ENCODE measurements at regions not wholly inside any gene's neighbourhood (a gene's known extent, or its start where the extent isn't known, plus 50 kb on each side); places are given as distances from the start of the nearest gene placed in this dataset.
"Not testable (repeated sequence)": the region's sequence is repeated elsewhere in the genome, so short reads cannot be mapped to it uniquely, and the experiment has no call there.

DNA sequence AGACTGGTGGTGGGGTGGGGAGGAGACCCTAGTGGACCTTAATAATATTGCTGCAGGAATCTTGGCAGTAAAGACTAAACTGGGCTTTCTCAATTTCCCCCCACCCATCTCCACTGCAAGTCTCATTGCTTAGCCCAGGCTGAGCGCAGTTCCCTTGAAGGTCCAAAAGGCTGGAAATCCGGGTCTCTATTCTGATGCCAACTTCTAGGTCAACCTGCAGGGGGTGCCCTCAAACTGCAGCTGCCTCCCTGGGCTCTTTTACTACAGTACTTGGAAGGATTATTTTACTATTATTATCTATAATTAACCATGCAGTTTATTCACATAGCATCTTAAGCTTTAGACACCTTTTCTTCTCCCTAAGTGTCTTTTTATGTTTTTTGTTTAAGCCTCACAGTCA is 85.4 kb upstream of the WARS2 start:
- Mint-ChIP-seq H3K27me3 (ENCODE audit: low read depth) (no peaks in the 10 kb centered on the region), H3K36me3 (ENCODE audit: low read depth) (no peaks in the 10 kb centered on the region), H3K4me1 (ENCODE audit: low read depth) (no peaks in the 10 kb centered on the region), H3K9me3 (no peaks in the 10 kb centered on the region), H3K4me3 (ENCODE audit: low read depth) (no peak overlapping the region), H3K27ac (no peak overlapping the region)
- DNase-seq (ENCODE audit: low spot score): no peak
- intact Hi-C loops (cut with micrococcal nuclease): no loop called here

DNA sequence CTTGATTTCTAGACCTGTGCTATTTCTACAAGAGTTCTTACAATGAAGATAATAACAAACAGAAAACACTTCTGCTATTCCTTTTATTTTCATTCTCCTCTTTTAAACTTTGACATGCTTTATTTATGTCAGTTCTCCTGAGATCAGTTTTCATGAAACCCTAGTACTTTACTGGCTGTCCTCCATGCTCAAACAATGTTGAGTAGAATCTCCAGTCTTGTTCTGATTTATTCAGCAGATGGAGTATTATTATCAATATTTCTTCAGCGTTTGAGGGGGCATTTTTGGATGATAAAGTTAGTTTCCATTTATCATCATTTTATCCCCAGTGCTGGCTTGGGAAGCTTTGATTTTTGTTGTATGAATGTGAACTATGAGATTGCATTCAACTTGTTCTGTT is 85.9 kb upstream of the WARS2 start:
- H3K27me3 Mint-ChIP-seq (ENCODE audit: low read depth): no peaks in the 10 kb centered on the region
- intact Hi-C loops (cut with micrococcal nuclease): no loop called here

DNA sequence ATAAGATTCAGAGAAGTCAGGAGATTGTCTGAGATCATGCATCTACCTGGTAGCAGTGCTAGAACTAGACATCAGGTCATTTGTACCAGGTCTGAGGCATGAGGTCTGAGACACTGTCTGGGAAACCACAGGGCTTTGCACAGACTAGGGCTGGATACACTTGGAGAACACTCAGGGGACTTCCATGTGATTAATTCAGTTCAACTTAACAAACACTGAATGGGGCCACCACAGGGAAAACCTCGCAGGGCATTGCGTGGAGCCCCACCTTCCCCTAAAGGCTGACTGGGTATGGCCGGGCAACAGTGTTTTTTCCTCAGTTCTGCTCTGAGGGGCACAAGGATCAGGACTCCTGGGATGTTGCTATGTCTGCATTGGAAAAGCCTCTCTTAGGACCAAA is 86.5 kb upstream of the WARS2 start:
- Mint-ChIP-seq H3K4me3 (ENCODE audit: low read depth) (no peak overlapping the region), H3K4me1 (ENCODE audit: low read depth) (no peaks in the 10 kb centered on the region), H3K36me3 (ENCODE audit: low read depth) (no peaks in the 10 kb centered on the region), H3K27me3 (ENCODE audit: low read depth) (no peaks in the 10 kb centered on the region), H3K27ac (no peak overlapping the region), H3K9me3 (no peaks in the 10 kb centered on the region)
- no peak for DNase-seq (ENCODE audit: low spot score)
- intact Hi-C loops (cut with micrococcal nuclease): no loop called here

More for the DNA sequence above, 85.9 kb upstream of the WARS2 start:
- no peaks in the 10 kb centered on the region for H3K4me1 Mint-ChIP-seq (ENCODE audit: low read depth)
- H3K27ac Mint-ChIP-seq: no peak overlapping the region
- no peak overlapping the region for H3K4me3 Mint-ChIP-seq (ENCODE audit: low read depth)
- H3K9me3 Mint-ChIP-seq: no peaks in the 10 kb centered on the region
- no peaks in the 10 kb centered on the region for H3K36me3 Mint-ChIP-seq (ENCODE audit: low read depth)
- DNase-seq (ENCODE audit: low spot score): no peak

DNA sequence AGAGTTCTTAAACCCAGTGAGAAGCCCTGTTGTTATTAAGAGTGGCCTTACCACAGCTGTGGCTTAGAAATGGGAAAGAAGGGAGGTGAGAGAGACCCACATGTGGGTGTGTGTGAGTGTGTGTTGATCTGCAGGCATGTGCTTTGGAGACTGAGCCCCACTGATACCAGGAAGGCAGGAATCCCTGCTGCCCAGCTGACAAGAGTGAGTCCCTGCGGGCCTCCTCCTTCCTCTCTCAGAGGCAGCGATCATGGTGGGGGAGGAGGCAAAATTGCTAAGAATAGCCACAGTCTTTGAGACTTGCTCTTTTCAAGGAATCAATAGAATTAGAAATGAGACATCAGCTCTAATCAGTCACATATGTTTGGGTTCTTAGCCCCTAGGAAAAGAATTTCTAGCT is 87.0 kb upstream of the WARS2 start:
- no peak overlapping the region for H3K4me3 Mint-ChIP-seq (ENCODE audit: low read depth)
- no peaks in the 10 kb centered on the region for H3K27me3 Mint-ChIP-seq (ENCODE audit: low read depth)
- no peaks in the 10 kb centered on the region for H3K4me1 Mint-ChIP-seq (ENCODE audit: low read depth)
- DNase-seq (ENCODE audit: low spot score): no peak
- intact Hi-C loops (cut with micrococcal nuclease): no loop called here
- no peak overlapping the region for H3K27ac Mint-ChIP-seq
- H3K36me3 Mint-ChIP-seq (ENCODE audit: low read depth): no peaks in the 10 kb centered on the region
- no peaks in the 10 kb centered on the region for H3K9me3 Mint-ChIP-seq

DNA sequence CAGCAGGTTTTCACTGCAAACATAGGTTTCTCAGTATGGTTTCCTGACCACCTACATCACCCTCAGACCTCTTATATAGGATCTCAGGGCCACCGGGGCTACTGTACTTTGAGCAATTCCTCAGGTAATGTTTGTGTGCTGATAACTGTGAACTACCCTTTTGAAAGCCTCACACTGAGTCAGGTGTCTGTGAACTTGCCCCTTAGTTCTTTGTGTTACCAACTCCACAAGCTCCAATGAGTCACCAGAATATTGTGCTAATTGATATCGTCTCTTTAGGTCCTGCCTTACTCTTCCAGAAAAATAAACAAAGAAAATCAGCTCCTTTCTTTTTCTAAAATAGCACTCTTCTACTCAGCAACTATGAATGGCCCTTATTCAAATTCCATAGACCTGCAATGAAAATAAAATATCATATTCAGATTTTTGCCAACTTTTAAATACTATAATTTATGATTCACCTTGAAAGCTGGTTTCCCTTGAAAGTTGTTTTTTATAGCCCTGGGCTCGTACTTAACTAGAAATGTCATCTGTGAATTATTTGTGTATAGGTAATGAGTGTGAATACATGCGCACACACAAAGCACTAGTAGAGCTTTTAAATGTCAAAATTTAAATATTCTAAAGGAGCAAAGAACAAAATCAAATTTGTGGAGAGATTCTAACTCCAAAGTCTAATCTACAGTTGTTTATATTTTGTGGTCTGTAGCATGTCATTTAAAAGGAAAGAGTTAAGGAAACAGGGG is 88.1 kb upstream of the WARS2 start:
- DNase-seq (ENCODE audit: low spot score): no peak
- Mint-ChIP-seq H3K27ac (no peak overlapping the region), H3K4me1 (ENCODE audit: low read depth) (no peaks in the 10 kb centered on the region), H3K4me3 (ENCODE audit: low read depth) (no peak overlapping the region), H3K9me3 (no peaks in the 10 kb centered on the region), H3K36me3 (ENCODE audit: low read depth) (no peaks in the 10 kb centered on the region), H3K27me3 (ENCODE audit: low read depth) (no peaks in the 10 kb centered on the region)
- intact Hi-C loops (cut with micrococcal nuclease): no loop called here

DNA sequence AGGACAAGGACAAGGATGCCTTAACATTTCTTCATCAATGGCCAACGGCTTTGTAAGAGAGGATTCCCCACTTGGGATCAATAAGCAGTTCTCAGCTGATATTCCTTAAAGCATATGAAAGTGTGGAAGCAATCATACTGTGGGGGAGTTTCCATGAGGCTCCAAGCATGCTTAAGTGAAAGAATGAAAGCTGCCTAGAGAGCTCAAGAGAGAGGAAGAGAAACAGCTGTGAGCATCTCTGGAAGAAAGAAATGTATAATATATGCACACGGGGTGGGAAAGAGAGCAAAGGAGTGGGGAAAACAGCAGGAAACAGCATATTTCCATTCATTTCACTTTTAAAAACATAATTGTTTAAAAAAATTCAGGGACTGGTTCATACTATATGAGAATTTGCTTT is 94.7 kb upstream of the WARS2 start:
- intact Hi-C loops (cut with micrococcal nuclease): no loop called here
- no peak overlapping the region for H3K4me3 Mint-ChIP-seq (ENCODE audit: low read depth)
- H3K4me1 Mint-ChIP-seq (ENCODE audit: low read depth): no peaks in the 10 kb centered on the region
- no peaks in the 10 kb centered on the region for H3K27me3 Mint-ChIP-seq (ENCODE audit: low read depth)
- H3K9me3 Mint-ChIP-seq: no peaks in the 10 kb centered on the region
- DNase-seq (ENCODE audit: low spot score): no peak
- no peak overlapping the region for H3K27ac Mint-ChIP-seq
- no peaks in the 10 kb centered on the region for H3K36me3 Mint-ChIP-seq (ENCODE audit: low read depth)

DNA sequence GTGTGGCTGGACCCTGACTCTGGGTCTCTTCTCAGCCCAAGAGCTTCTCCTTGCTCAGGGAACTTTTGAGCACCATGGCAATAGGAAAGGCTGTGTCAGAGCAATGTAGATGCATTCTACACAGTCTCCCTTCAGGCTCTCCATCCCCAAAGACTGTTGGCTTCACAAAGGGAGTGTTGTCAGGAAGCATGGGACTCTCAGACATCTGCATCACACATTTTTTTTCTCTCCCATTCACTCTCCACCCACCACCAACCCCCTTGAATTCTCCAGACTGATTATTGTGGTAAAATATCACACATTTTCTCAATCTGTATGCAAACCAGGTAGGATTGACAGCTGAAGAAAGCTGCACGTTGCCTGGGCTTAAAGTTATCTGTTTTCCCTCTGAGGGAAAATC is 105.4 kb upstream of the WARS2 start:
- no peaks in the 10 kb centered on the region for H3K9me3 Mint-ChIP-seq
- no peak for DNase-seq (ENCODE audit: low spot score)
- no peak overlapping the region for H3K27ac Mint-ChIP-seq
- intact Hi-C loops (cut with micrococcal nuclease): no loop called here
- H3K4me3 Mint-ChIP-seq (ENCODE audit: low read depth): no peak overlapping the region
- no peaks in the 10 kb centered on the region for H3K36me3 Mint-ChIP-seq (ENCODE audit: low read depth)
- no peaks in the 10 kb centered on the region for H3K4me1 Mint-ChIP-seq (ENCODE audit: low read depth)
- H3K27me3 Mint-ChIP-seq (ENCODE audit: low read depth): no peaks in the 10 kb centered on the region

DNA sequence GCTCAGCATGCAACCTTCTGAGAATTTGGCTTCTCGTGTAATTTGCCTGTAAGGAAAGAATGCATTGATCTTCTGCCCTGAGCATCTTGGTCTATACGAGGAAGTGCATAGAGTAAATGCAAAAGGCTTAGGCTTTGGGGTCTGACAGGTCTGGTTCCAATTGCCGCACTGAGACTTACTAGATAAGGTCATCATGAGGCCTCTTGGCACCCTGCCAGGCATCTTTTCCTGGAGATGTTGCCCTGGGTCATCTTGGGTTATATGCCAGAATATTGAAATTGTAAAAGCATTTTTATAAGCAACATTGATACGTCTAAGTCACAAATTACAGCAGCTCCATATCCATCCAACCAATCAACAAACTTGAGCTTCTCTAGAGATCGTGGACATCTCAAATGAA is 108.8 kb upstream of the WARS2 start:
- no peak overlapping the region for H3K27ac Mint-ChIP-seq
- no peak overlapping the region for H3K4me3 Mint-ChIP-seq (ENCODE audit: low read depth)
- H3K27me3 Mint-ChIP-seq (ENCODE audit: low read depth): no peaks in the 10 kb centered on the region
- no peaks in the 10 kb centered on the region for H3K4me1 Mint-ChIP-seq (ENCODE audit: low read depth)
- DNase-seq (ENCODE audit: low spot score): no peak
- intact Hi-C loops (cut with micrococcal nuclease): no loop called here
- H3K36me3 Mint-ChIP-seq (ENCODE audit: low read depth): no peaks in the 10 kb centered on the region
- no peaks in the 10 kb centered on the region for H3K9me3 Mint-ChIP-seq

DNA sequence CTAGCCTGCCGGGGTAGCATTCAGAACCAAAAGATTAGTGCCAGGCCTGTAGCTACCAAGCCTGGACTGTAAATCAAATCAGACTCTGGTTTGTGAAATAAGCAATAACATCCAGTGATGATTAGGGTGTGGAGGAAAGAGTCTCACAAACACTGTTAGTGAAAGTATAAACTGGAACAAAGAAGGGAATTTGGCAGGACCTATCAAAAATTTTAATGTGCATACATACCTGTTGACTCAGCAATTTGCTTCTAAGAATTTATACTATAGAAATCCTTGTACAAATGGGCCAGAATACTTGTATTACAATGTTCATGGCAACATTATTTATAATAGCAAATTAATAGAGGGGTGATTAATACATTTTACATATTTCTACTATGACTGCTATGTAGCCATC is 109.8 kb upstream of the WARS2 start:
- no peaks in the 10 kb centered on the region for H3K36me3 Mint-ChIP-seq (ENCODE audit: low read depth)
- H3K9me3 Mint-ChIP-seq: no peaks in the 10 kb centered on the region
- no peaks in the 10 kb centered on the region for H3K4me1 Mint-ChIP-seq (ENCODE audit: low read depth)
- H3K27me3 Mint-ChIP-seq (ENCODE audit: low read depth): no peaks in the 10 kb centered on the region
- intact Hi-C loops (cut with micrococcal nuclease): no loop called here
- no peak for DNase-seq (ENCODE audit: low spot score)
- no peak overlapping the region for H3K4me3 Mint-ChIP-seq (ENCODE audit: low read depth)
- no peak overlapping the region for H3K27ac Mint-ChIP-seq

DNA sequence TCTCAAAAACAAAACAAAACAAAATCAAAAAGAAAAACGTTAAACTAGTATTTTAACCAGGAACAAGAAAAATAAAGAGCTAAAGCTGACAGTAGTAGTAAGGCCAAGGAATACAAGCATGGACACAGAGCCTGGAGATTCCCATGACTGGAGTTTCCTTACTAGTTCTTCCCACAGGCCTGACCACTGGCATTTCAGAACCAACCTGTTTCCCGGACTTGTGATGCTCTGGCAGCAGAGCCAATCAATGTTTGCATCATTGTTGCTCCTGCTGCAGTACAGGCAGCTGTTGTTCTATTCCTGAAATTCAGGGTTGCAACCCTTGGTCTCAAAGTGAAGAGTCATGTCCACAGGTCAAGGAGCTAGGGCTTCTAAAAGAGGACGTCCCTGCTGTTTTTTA is 111.3 kb upstream of the WARS2 start:
- no peak for DNase-seq (ENCODE audit: low spot score)
- H3K27ac Mint-ChIP-seq: no peak overlapping the region
- intact Hi-C loops (cut with micrococcal nuclease): no loop called here

DNA sequence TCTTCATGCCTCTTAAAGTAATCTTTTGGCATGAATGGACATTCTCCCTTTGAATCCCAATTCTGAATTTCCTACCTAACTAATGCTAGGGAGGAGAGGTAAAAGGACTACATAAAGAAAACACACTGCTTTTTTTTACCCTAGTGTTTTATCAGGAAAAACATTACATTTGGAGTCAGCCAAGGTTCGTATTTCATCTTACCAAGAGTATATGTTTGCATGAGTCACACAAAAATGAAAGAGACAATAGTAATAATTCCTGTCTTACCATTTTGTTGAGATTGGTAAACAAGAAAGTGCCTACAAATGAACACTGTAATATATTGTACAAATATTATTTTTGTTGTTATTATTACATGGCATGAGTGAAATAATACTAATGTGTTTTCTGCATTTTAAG is 112.9 kb upstream of the WARS2 start:
- intact Hi-C loops (cut with micrococcal nuclease): no loop called here
- Mint-ChIP-seq H3K4me3 (ENCODE audit: low read depth) (no peak overlapping the region), H3K27ac (no peak overlapping the region), H3K27me3 (ENCODE audit: low read depth) (no peaks in the 10 kb centered on the region), H3K4me1 (ENCODE audit: low read depth) (no peaks in the 10 kb centered on the region), H3K9me3 (no peaks in the 10 kb centered on the region), H3K36me3 (ENCODE audit: low read depth) (no peaks in the 10 kb centered on the region)
- no peak for DNase-seq (ENCODE audit: low spot score)

More for the DNA sequence above, 111.3 kb upstream of the WARS2 start:
- no peak overlapping the region for H3K4me3 Mint-ChIP-seq (ENCODE audit: low read depth)
- H3K4me1 Mint-ChIP-seq (ENCODE audit: low read depth): no peaks in the 10 kb centered on the region
- no peaks in the 10 kb centered on the region for H3K36me3 Mint-ChIP-seq (ENCODE audit: low read depth)
- H3K9me3 Mint-ChIP-seq: no peaks in the 10 kb centered on the region
- H3K27me3 Mint-ChIP-seq (ENCODE audit: low read depth): no peaks in the 10 kb centered on the region

DNA sequence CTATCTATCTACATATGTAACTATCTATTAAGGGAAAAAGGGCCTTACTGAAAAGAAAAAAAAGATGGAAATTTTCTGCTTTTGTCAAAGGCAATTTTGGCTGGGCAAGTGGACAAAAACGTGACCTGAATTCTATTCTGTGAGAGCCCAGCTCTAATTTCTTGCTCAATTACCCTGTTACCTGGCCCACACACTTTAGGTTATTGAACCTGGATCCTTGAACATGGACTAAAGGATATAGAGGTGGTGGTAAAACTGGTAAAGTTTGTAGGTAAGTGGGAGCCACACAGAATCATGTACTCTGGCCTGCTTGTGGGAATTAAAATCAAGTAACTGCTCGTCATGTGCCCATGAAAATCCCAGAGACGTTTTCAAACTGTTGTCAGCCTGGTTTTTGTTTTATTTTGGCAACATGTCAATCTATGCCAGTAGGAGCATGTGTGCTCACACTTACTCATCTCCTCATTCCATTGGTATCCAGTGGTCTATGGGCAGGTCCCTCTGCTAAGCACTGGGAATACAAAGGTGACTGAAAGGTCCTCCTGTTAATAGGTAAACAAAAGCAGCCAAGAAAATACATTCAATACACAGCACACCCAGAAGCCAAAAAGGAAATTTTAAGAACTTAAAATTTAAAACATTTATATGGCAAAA is 113.7 kb upstream of the WARS2 start:
- no peak overlapping the region for H3K4me3 Mint-ChIP-seq (ENCODE audit: low read depth)
- H3K27me3 Mint-ChIP-seq (ENCODE audit: low read depth): no peaks in the 10 kb centered on the region
- no peaks in the 10 kb centered on the region for H3K36me3 Mint-ChIP-seq (ENCODE audit: low read depth)
- intact Hi-C loops (cut with micrococcal nuclease): no loop called here
- H3K27ac Mint-ChIP-seq: no peak overlapping the region
- H3K9me3 Mint-ChIP-seq: no peaks in the 10 kb centered on the region
- no peaks in the 10 kb centered on the region for H3K4me1 Mint-ChIP-seq (ENCODE audit: low read depth)
- no peak for DNase-seq (ENCODE audit: low spot score)

DNA sequence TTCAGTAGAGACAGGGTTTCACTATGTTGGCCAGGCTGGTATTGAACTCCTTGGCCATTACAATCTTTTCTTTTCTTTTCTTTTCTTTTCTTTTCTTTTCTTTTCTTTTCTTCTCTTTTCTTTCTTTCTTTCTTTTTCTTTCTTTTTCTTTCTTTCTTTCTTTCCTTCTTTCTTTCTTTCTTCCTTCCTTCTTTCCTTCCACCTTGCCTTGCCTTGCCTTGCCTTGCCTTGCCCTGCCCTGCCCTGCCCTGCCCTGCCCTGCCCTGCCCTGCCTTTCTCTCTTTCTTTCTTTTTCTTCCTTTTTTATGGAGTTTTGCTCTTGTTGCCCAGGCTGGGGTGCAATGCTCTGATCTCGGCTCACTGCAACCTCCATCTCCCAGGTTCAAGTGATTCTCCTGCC is 112.5 kb upstream of the HAO2 start:
- not testable (repeated sequence) for H3K4me1 Mint-ChIP-seq (ENCODE audit: low read depth)

More for the DNA sequence above, 112.5 kb upstream of the HAO2 start:
- H3K9me3 Mint-ChIP-seq; H3K36me3 Mint-ChIP-seq (ENCODE audit: low read depth); H3K27ac Mint-ChIP-seq; intact Hi-C loops (cut with micrococcal nuclease); DNase-seq (ENCODE audit: low spot score); H3K27me3 Mint-ChIP-seq (ENCODE audit: low read depth); H3K4me3 Mint-ChIP-seq (ENCODE audit: low read depth): not testable (repeated sequence)
